MCF 10A (cell line): ENCODE measurements at regions not wholly inside any gene's neighbourhood (a gene's known extent, or its start where the extent isn't known, plus 50 kb on each side); places are given as distances from the start of the nearest gene placed in this dataset.

Experiments
- BruUV-seq: library from RNA; stranded (reverse); fragments of 400-500 nt; replicated peaks from 2 replicates; lab custom pipeline; 2021; lab: Mats Ljungman, UMichigan
- CTCF ChIA-PET: fragments of 300-600 bp; sonication (Branson Sonifier 250); formaldehyde crosslinking; extraction: SDS; loops from one replicate; lab custom pipeline; 2021; ENCODE audit warnings: antibody characterized with exemption, inconsistent platforms; lab: Yijun Ruan, JAX
- POLR2A ChIA-PET: fragments of 300-600, 350-650 bp; sonication (Branson Sonifier 250); formaldehyde crosslinking; extraction: SDS; loops from one replicate; lab custom pipeline; 2020; ENCODE audit warnings: antibody characterized with exemption, inconsistent platforms; lab: Yijun Ruan, JAX
- DNase-seq: peaks from one replicate; pipeline ENCODE4 v3.0.0-alpha.2; 2018; ENCODE audit not compliant: unreplicated experiment
- H3K27ac Mint-ChIP-seq: one replicate; pipeline ENCODE4 v1.8.0; 2022; ENCODE audit warnings: mild to moderate bottlenecking, low read depth, mixed read lengths; ENCODE audit not compliant: unreplicated experiment
- H3K27me3 Mint-ChIP-seq: one replicate; pipeline ENCODE4 v1.8.0; 2022; ENCODE audit warnings: mixed read lengths; ENCODE audit not compliant: insufficient read depth, unreplicated experiment
- H3K36me3 Mint-ChIP-seq: one replicate; pipeline ENCODE4 v1.8.0; 2022; ENCODE audit warnings: mild to moderate bottlenecking, moderate library complexity, mixed read lengths; ENCODE audit not compliant: insufficient read depth, unreplicated experiment
- H3K4me1 Mint-ChIP-seq: one replicate; pipeline ENCODE4 v1.8.0; 2022; ENCODE audit warnings: mixed read lengths; ENCODE audit not compliant: insufficient read depth, unreplicated experiment
- H3K4me3 Mint-ChIP-seq: one replicate; pipeline ENCODE4 v1.8.0; 2022; ENCODE audit warnings: mild to moderate bottlenecking, moderate library complexity, mixed read lengths; ENCODE audit not compliant: unreplicated experiment
- H3K9me3 Mint-ChIP-seq: one replicate; pipeline ENCODE4 v1.8.0; 2022; ENCODE audit warnings: mixed read lengths; ENCODE audit not compliant: unreplicated experiment
- CTCF ChIP-seq: fragments of 200-600 bp; IDR thresholded peaks from one replicate; pipeline ENCODE4 v1.8.0; 2022; ENCODE audit warnings: antibody characterized with exemption, mild to moderate bottlenecking; ENCODE audit not compliant: unreplicated experiment
- intact Hi-C: fragments of 100-400 bp; cut with micrococcal nuclease; formaldehyde crosslinking; loops from 2 replicates; pipeline ENCODE4 v1.14.1; 2022

- no peaks in the 10 kb centered on the region for H3K9me3 Mint-ChIP-seq
- no peak for TF ChIP-seq CTCF
- DNase-seq, result no peak
- H3K27ac Mint-ChIP-seq, result no peak overlapping the region
- POLR2A ChIA-PET, result interaction anchor here (0.6 to 1.1 kb wide), 3 partner anchors 11 to 558 kb away, joined by 3 read pairs; no protein-coding TSS in a partner anchor
- BruUV-seq, result no TSS peak
- H3K27me3 Mint-ChIP-seq, result peaks cover 27% of the 10 kb centered on the region
- H3K4me1 Mint-ChIP-seq, result no peaks in the 10 kb centered on the region
- CTCF ChIA-PET, result no interaction called here
- no peak overlapping the region for H3K4me3 Mint-ChIP-seq
- intact Hi-C loops, result no loop called here
- no peaks in the 10 kb centered on the region for H3K36me3 Mint-ChIP-seq
Observed at GRCh38 chrX:39049975-39050374, 248.7 kb downstream of the MID1IP1 start.

- no peaks in the 10 kb centered on the region for H3K36me3 Mint-ChIP-seq
- BruUV-seq, result no TSS peak
- H3K27ac Mint-ChIP-seq, result no peak overlapping the region
- ChIA-PET CTCF (no interaction called here), POLR2A (interaction anchor here (0.6 to 1.1 kb wide), 2 partner anchors 11 to 44 kb away, joined by 3 read pairs; no protein-coding TSS in a partner anchor)
- no peak for TF ChIP-seq CTCF
- H3K4me1 Mint-ChIP-seq, result no peaks in the 10 kb centered on the region
- no peak overlapping the region for H3K4me3 Mint-ChIP-seq
- peak; percentile 63 for DNase-seq
- peaks cover 27% of the 10 kb centered on the region for H3K27me3 Mint-ChIP-seq
- no peaks in the 10 kb centered on the region for H3K9me3 Mint-ChIP-seq
- intact Hi-C loops, result no loop called here
Observed at GRCh38 chrX:39050427-39050826, 249.2 kb downstream of the MID1IP1 start.

DNA sequence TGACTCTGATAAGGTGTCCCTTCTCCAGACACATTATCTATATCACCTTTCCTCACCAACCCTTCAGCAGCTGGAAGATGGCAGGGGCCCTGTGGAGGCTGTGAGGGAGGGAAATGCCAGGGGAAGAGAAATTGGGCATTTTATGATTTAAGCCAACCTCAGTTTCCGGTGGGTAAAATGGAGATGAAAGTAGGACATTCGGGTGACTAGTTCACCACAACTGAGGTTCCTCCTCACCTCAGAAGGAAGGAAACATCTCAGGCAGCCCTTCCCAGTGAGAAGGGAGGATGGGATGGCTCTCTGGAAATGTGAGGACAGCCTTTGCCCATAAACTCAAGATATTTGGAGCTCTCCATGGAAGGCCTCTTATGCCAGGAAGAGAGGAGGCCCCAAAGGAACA lies 251.5 kb downstream of the MID1IP1 start:
- Mint-ChIP-seq H3K27ac (no peak overlapping the region), H3K4me3 (no peak overlapping the region), H3K9me3 (no peaks in the 10 kb centered on the region), H3K27me3 (peaks cover 27% of the 10 kb centered on the region), H3K36me3 (no peaks in the 10 kb centered on the region), H3K4me1 (no peaks in the 10 kb centered on the region)
- ChIA-PET POLR2A (no interaction called here), CTCF (no interaction called here)
- TF ChIP-seq CTCF, result no peak
- BruUV-seq, result no TSS peak
- no peak for DNase-seq
- intact Hi-C loops, result no loop called here

DNA sequence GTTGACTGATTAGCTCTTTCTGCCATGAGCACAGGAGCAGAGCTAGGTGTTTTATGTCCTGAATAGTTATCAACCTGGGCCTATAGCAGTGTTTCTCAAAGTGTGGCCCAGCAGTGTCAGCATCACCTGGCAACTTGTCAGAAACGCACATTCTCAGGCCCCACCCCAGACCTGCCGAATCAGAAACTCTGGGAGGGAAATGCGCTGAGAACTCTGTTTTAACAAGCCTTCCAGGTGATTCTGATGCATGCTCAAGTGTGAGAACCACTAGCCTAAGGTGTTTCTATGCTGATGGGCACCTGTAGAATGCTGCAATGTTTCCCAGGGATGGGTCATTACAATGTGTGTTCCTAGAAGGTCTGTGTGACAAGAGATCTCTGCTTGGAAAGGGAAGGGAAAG lies 257.5 kb downstream of the MID1IP1 start:
- CTCF ChIA-PET, result interaction anchor here (0.5 kb wide), 1 partner anchor 190 kb away, joined by 3 read pairs; no protein-coding TSS in a partner anchor
- Mint-ChIP-seq H3K9me3 (no peaks in the 10 kb centered on the region), H3K4me1 (no peaks in the 10 kb centered on the region), H3K27me3 (peaks cover 22% of the 10 kb centered on the region), H3K27ac (no peak overlapping the region), H3K36me3 (no peaks in the 10 kb centered on the region), H3K4me3 (no peak overlapping the region)
- no peak for TF ChIP-seq CTCF
- BruUV-seq, result no TSS peak
- intact Hi-C loops, result no loop called here
- no peak for DNase-seq
- POLR2A ChIA-PET, result no interaction called here
